Naive thymus-derived CD4-positive, alpha-beta T cell (primary cell): ENCODE measurements at regions not wholly inside any gene's neighbourhood (a gene's known extent, or its start where the extent isn't known, plus 50 kb on each side); places are given as distances from the start of the nearest gene placed in this dataset.

Source experiments
- ATAC-seq: fragments of 150-1000 bp; cut with Tn5 transposase; 2 replicates; pipeline ENCODE4 v1.10.0; 2021; ENCODE audit warnings: mild to moderate bottlenecking, moderate library complexity
- CTCF ChIA-PET: fragments of 350-600 bp; sonication (Branson Sonifier 250); formaldehyde crosslinking; loops from one replicate; lab custom pipeline; 2021; ENCODE audit warnings: antibody characterized with exemption; lab: Charles Lee
- POLR2A ChIA-PET: fragments of 350-600 bp; sonication (Branson Sonifier 250); formaldehyde crosslinking; loops from one replicate; lab custom pipeline; 2021; ENCODE audit warnings: antibody characterized with exemption, inconsistent platforms; lab: Charles Lee
- DNase-seq, 9 donors: peaks; one replicate each; pipeline versions ENCODE4 v3.0.0 to v3.0.0-alpha.2; 2020 to 2022; ENCODE audit warnings: mixed read lengths in 1 of 9
- H3K27ac ChIP-seq: one replicate; pipeline ENCODE4 v1.7.0; 2013; ENCODE audit warnings: mild to moderate bottlenecking, low read depth, low read length, moderate library complexity
- H3K27me3 ChIP-seq, 2 donors: one replicate each; pipeline ENCODE4 v1.7.0; 2013; ENCODE audit warnings: low read length in 2 of 2, mild to moderate bottlenecking in 2 of 2, moderate library complexity in 2 of 2; ENCODE audit not compliant: control insufficient read depth in 2 of 2, insufficient read depth in 2 of 2
- H3K36me3 ChIP-seq, 3 experiments: 1 replicate in 2 of 3; 2 replicates in 1 of 3; pipeline ENCODE4 v1.7.0; 2013; ENCODE audit warnings: low read length in 3 of 3, mild to moderate bottlenecking in 3 of 3, moderate library complexity in 1 of 3; ENCODE audit not compliant: insufficient read depth in 3 of 3, control insufficient read depth in 2 of 3
- H3K4me1 ChIP-seq, 2 donors: one replicate each; pipeline ENCODE4 v1.7.0; 2013; ENCODE audit warnings: low read length in 2 of 2, mild to moderate bottlenecking in 2 of 2, moderate library complexity in 1 of 2; ENCODE audit not compliant: control insufficient read depth in 2 of 2, insufficient read depth in 2 of 2
- H3K4me3 ChIP-seq: 2 replicates; pipeline ENCODE4 v1.7.0; 2013; ENCODE audit warnings: mild to moderate bottlenecking, low read length
- H3K9me3 ChIP-seq, 3 experiments: 1 replicate in 2 of 3; 2 replicates in 1 of 3; pipeline ENCODE4 v1.7.0; 2013; ENCODE audit warnings: low read length in 3 of 3; ENCODE audit not compliant: control insufficient read depth in 2 of 3
- H3K27ac Mint-ChIP-seq, 9 donors: one replicate each; pipeline ENCODE4 v1.8.0; 2020 to 2022; ENCODE audit warnings: mixed read lengths in 9 of 9, mild to moderate bottlenecking in 8 of 9, moderate library complexity in 5 of 9, inconsistent platforms in 2 of 9
- H3K27me3 Mint-ChIP-seq, 5 donors: one replicate each; pipeline ENCODE4 v1.8.0; 2021 to 2022; ENCODE audit warnings: mixed read lengths in 5 of 5, mild to moderate bottlenecking in 1 of 5
- H3K36me3 Mint-ChIP-seq, 5 donors: one replicate each; pipeline ENCODE4 v1.8.0; 2020 to 2022; ENCODE audit warnings: mixed read lengths in 5 of 5, mild to moderate bottlenecking in 3 of 5, inconsistent platforms in 1 of 5
- H3K4me1 Mint-ChIP-seq, 7 donors: one replicate each; pipeline ENCODE4 v1.8.0; 2020 to 2022; ENCODE audit warnings: mixed read lengths in 7 of 7, mild to moderate bottlenecking in 3 of 7, inconsistent platforms in 1 of 7
- H3K4me3 Mint-ChIP-seq, 10 donors: one replicate each; pipeline ENCODE4 v1.8.0; 2020 to 2022; ENCODE audit warnings: mild to moderate bottlenecking in 10 of 10, mixed read lengths in 10 of 10, moderate library complexity in 6 of 10, inconsistent platforms in 2 of 10
- H3K9me3 Mint-ChIP-seq, 11 donors: one replicate each; pipeline ENCODE4 v1.8.0; 2020 to 2022; ENCODE audit warnings: mixed read lengths in 11 of 11, mild to moderate bottlenecking in 4 of 11, inconsistent platforms in 1 of 11, moderate library complexity in 1 of 11
- intact Hi-C, 2 donors: fragments of 100-400 bp; cut with micrococcal nuclease; formaldehyde crosslinking; loops; one replicate each; pipeline ENCODE4 v1.15.1; 2023

- no peak for DNase-seq
- no peak overlapping the region for H3K4me3 Mint-ChIP-seq
- H3K9me3 Mint-ChIP-seq: peaks cover 0 to 15% (median 1%) of the 10 kb centered on the region in 11 donors
- CTCF ChIA-PET: interaction anchor here (0.7 to 0.9 kb wide), 2 partner anchors 10 to 219 kb away, joined by 3 read pairs; no protein-coding TSS in a partner anchor
- Histone ChIP-seq H3K4me1 (peaks cover 0 to 4% of the 10 kb centered on the region in 2 donors), H3K9me3 (no peaks in the 10 kb centered on the region), H3K27me3 (no peaks in the 10 kb centered on the region), H3K36me3 (no peaks in the 10 kb centered on the region), H3K4me3 (no peak overlapping the region), H3K27ac (no peak overlapping the region)
- POLR2A ChIA-PET: no interaction called here
- ATAC-seq: no peak
- peaks cover 0 to 6% (median 0%) of the 10 kb centered on the region in 5 donors for H3K36me3 Mint-ChIP-seq
- H3K27ac Mint-ChIP-seq: no peak overlapping the region
- intact Hi-C loops: no loop called here
- H3K4me1 Mint-ChIP-seq: peaks cover 2 to 47% (median 40%) of the 10 kb centered on the region in 7 donors
- H3K27me3 Mint-ChIP-seq: peaks cover 0 to 19% (median 3%) of the 10 kb centered on the region in 5 donors
These were observed 80.7 kb upstream of the MUCL1 start for GRCh38 chr12:54773593-54773992.

GRCh38 chr12:54765652-54766051 is 88.7 kb upstream of the MUCL1 start:
- Histone ChIP-seq H3K4me3 (no peak overlapping the region), H3K36me3 (no peaks in the 10 kb centered on the region), H3K27me3 (no peaks in the 10 kb centered on the region), H3K4me1 (no peaks in the 10 kb centered on the region), H3K27ac (no peak overlapping the region), H3K9me3 (no peaks in the 10 kb centered on the region)
- intact Hi-C loops: no loop called here
- ChIA-PET CTCF (no interaction called here), POLR2A (no interaction called here)
- Mint-ChIP-seq H3K4me3 (peak overlapping the region in 6 of 10 donors; percentile 1 to 48 (median 44)), H3K9me3 (peaks cover 0 to 2% (median 0%) of the 10 kb centered on the region in 11 donors), H3K27ac (peak overlapping the region in 7 of 9 donors; percentile 19 to 85 (median 52)), H3K27me3 (peaks cover 0 to 3% (median 0%) of the 10 kb centered on the region in 5 donors), H3K4me1 (peaks cover 0 to 15% (median 10%) of the 10 kb centered on the region in 7 donors), H3K36me3 (peaks cover 0 to 4% (median 0%) of the 10 kb centered on the region in 5 donors)
- DNase-seq: no peak
- ATAC-seq: no peak

- intact Hi-C loops: no loop called here
- ChIA-PET POLR2A (interaction anchor here (1.0 to 1.6 kb wide), 2 partner anchors 11 to 15 kb away, joined by 3 to 4 read pairs; no protein-coding TSS in a partner anchor), CTCF (interaction anchor here (0.6 to 1.6 kb wide), 8 partner anchors 13 to 312 kb away, joined by 3 to 6 read pairs (median 3); no protein-coding TSS in a partner anchor)
- DNase-seq (no peak), ATAC-seq (no peak)
- Histone ChIP-seq H3K4me1 (no peaks in the 10 kb centered on the region), H3K36me3 (no peaks in the 10 kb centered on the region), H3K27ac (no peak overlapping the region), H3K27me3 (no peaks in the 10 kb centered on the region), H3K4me3 (no peak overlapping the region), H3K9me3 (peaks cover 0 to 5% (median 0%) of the 10 kb centered on the region in 3 experiments)
- Mint-ChIP-seq H3K4me1 (peaks cover 0 to 25% (median 13%) of the 10 kb centered on the region in 7 donors), H3K36me3 (peaks cover 4 to 15% (median 6%) of the 10 kb centered on the region in 5 donors), H3K9me3 (peaks cover 0 to 18% (median 7%) of the 10 kb centered on the region in 11 donors), H3K27ac (no peak overlapping the region), H3K4me3 (no peak overlapping the region), H3K27me3 (peaks cover 0 to 7% (median 0%) of the 10 kb centered on the region in 5 donors)
These were observed 91.9 kb upstream of the MUCL1 start for GRCh38 chr12:54762390-54762789.

- peaks cover 0 to 5% (median 0%) of the 10 kb centered on the region in 3 experiments for H3K9me3 ChIP-seq
- no peaks in the 10 kb centered on the region for H3K4me1 ChIP-seq
- no peaks in the 10 kb centered on the region for H3K27me3 ChIP-seq
- DNase-seq (peak in 3 of 9 donors; percentile 14 to 45 (median 26)), ATAC-seq (no peak)
- Mint-ChIP-seq H3K27me3 (peaks cover 0 to 24% (median 0%) of the 10 kb centered on the region in 5 donors), H3K4me1 (peaks cover 0 to 20% (median 4%) of the 10 kb centered on the region in 7 donors), H3K4me3 (no peak overlapping the region), H3K9me3 (peaks cover 0 to 18% (median 7%) of the 10 kb centered on the region in 11 donors), H3K36me3 (peaks cover 4 to 15% (median 6%) of the 10 kb centered on the region in 5 donors), H3K27ac (no peak overlapping the region)
- ChIA-PET POLR2A (interaction anchor here (0.6 to 1.7 kb wide), 4 partner anchors 10 to 220 kb away, joined by 3 to 6 read pairs (median 4); no protein-coding TSS in a partner anchor), CTCF (interaction anchor here (0.6 to 3.5 kb wide), 18 partner anchors 10 to 1146 kb away, joined by 3 to 39 read pairs (median 5); partner anchors contain the start of gene MUCL1)
- no peak overlapping the region for H3K27ac ChIP-seq
- no peaks in the 10 kb centered on the region for H3K36me3 ChIP-seq
- intact Hi-C loops: loop anchor here (1.0 kb wide), 4 partner anchors 9 to 314 kb away; partner anchors contain the start of gene MUCL1 (in 1 of the 2)
- H3K4me3 ChIP-seq: no peak overlapping the region
These were observed 94.6 kb upstream of the MUCL1 start for GRCh38 chr12:54759751-54760150.

GRCh38 chr12:54751493-54751892 is 102.8 kb upstream of the MUCL1 start:
- Mint-ChIP-seq H3K27me3 (peaks cover 0 to 37% (median 0%) of the 10 kb centered on the region in 5 donors), H3K9me3 (peaks cover 0 to 3% (median 0%) of the 10 kb centered on the region in 11 donors), H3K36me3 (no peaks in the 10 kb centered on the region), H3K4me1 (peaks cover 10 to 35% (median 23%) of the 10 kb centered on the region in 7 donors), H3K4me3 (no peak overlapping the region), H3K27ac (no peak overlapping the region)
- DNase-seq (no peak), ATAC-seq (no peak)
- CTCF ChIA-PET: interaction anchor here (0.6 to 4.8 kb wide), 9 partner anchors 8 to 981 kb away, joined by 3 to 125 read pairs (median 26); no protein-coding TSS in a partner anchor
- intact Hi-C loops: no loop called here
- Histone ChIP-seq H3K4me1 (peaks cover 4 to 16% of the 10 kb centered on the region in 2 donors), H3K36me3 (no peaks in the 10 kb centered on the region), H3K9me3 (no peaks in the 10 kb centered on the region), H3K27ac (no peak overlapping the region), H3K27me3 (no peaks in the 10 kb centered on the region), H3K4me3 (no peak overlapping the region)
- POLR2A ChIA-PET: interaction anchor here (0.5 to 1.4 kb wide), 6 partner anchors 11 to 234 kb away, joined by 3 to 4 read pairs (median 3); no protein-coding TSS in a partner anchor

GRCh38 chr12:54749191-54749818 is 101.1 kb upstream of the DCD start:
- Histone ChIP-seq H3K9me3 (no peaks in the 10 kb centered on the region), H3K36me3 (no peaks in the 10 kb centered on the region), H3K4me1 (peaks cover 4 to 16% of the 10 kb centered on the region in 2 donors), H3K27me3 (no peaks in the 10 kb centered on the region), H3K4me3 (no peak overlapping the region), H3K27ac (no peak overlapping the region)
- CTCF ChIA-PET: interaction anchor here (0.7 to 4.8 kb wide), 39 partner anchors 10 to 1870 kb away, joined by 3 to 125 read pairs (median 4); partner anchors contain the start of gene MUCL1
- peaks cover 0 to 8% (median 0%) of the 10 kb centered on the region in 5 donors for H3K36me3 Mint-ChIP-seq
- ATAC-seq (peak; percentile 91), DNase-seq (peak in 7 of 9 donors; percentile 33 to 73 (median 63))
- H3K4me1 Mint-ChIP-seq: peaks cover 10 to 38% (median 30%) of the 10 kb centered on the region in 7 donors
- peaks cover 0 to 3% (median 0%) of the 10 kb centered on the region in 11 donors for H3K9me3 Mint-ChIP-seq
- intact Hi-C loops: loop anchor here (1.0 to 2.0 kb wide), 10 partner anchors 24 to 394 kb away; partner anchors contain the start of gene MUCL1 (in 2 of the 2)
- H3K27ac Mint-ChIP-seq: peak overlapping the region in 6 of 9 donors; percentile 33 to 84 (median 55)
- POLR2A ChIA-PET: interaction anchor here (0.8 to 2.7 kb wide), 14 partner anchors 10 to 323 kb away, joined by 3 to 19 read pairs (median 4); partner anchors contain the start of gene TESPA1
- peak overlapping the region in 8 of 10 donors; percentile 24 to 79 (median 62) for H3K4me3 Mint-ChIP-seq
- peaks cover 0 to 26% (median 0%) of the 10 kb centered on the region in 5 donors for H3K27me3 Mint-ChIP-seq
